ENCODE measurements at regions not wholly inside any gene's neighbourhood (a gene's known extent, or its start where the extent isn't known, plus 50 kb on each side); places are given as distances from the start of the nearest gene placed in this dataset.

DNA sequence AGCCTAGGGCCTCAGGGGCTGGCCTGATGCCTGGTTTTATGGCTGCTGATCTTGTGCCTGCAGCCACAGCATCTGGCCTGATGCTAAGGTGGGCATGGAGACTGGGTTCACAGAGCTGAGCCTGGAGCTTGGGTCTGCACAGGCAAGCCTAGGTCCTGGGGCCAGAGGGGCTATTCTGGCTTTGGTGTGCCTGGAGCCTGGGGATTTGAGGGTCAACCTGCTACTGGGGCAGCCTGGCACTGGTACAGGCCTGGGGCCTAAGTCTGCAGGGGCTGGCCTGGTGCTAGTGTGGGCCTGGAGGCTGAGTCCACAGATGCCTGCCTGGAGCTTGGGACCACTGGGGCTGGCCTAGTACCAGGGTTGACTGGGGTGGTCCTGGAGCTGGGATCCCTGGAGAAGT lies 481.8 kb upstream of the GHITM start:
- TF ChIP-seq, protein P1, sequence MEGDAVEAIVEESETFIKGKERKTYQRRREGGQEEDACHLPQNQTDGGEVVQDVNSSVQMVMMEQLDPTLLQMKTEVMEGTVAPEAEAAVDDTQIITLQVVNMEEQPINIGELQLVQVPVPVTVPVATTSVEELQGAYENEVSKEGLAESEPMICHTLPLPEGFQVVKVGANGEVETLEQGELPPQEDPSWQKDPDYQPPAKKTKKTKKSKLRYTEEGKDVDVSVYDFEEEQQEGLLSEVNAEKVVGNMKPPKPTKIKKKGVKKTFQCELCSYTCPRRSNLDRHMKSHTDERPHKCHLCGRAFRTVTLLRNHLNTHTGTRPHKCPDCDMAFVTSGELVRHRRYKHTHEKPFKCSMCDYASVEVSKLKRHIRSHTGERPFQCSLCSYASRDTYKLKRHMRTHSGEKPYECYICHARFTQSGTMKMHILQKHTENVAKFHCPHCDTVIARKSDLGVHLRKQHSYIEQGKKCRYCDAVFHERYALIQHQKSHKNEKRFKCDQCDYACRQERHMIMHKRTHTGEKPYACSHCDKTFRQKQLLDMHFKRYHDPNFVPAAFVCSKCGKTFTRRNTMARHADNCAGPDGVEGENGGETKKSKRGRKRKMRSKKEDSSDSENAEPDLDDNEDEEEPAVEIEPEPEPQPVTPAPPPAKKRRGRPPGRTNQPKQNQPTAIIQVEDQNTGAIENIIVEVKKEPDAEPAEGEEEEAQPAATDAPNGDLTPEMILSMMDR (IDR thresholded peaks at IDR 0.05), result no peak
- no peaks in the 10 kb centered on the region for H3K36me3 ChIP-seq
- no peaks in the 10 kb centered on the region for H3K4me1 ChIP-seq
- H3K9me3 ChIP-seq, result peaks cover 4 to 24% of the 10 kb centered on the region in 2 donors
- no peak overlapping the region for H3K4me3 ChIP-seq
- DNase-seq (ENCODE audit: low spot score), result no peak
- H3K27ac ChIP-seq, result no peak overlapping the region
- H3K27me3 ChIP-seq, result no peaks in the 10 kb centered on the region

DNA sequence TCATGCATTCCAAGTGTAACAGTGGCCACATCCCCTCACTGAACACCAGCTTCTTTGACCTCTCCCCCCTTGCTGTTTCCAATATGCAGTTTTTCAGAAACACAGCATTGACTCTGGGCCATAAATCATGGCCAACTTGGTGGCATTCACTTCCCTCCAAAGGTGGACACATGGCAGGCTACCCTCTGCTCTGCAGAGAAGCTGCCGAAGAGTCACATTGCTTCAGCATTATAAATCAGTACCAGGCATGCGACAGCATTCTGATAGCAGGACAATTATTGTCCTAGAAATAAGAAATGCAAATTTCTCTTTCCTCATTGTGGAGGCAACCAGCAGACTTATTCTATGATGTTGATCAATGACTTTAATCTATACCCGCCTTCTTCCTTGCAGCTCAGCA lies 475.4 kb upstream of the GHITM start:
- Histone ChIP-seq H3K27ac (no peak overlapping the region), H3K4me1 (no peaks in the 10 kb centered on the region), H3K27me3 (no peaks in the 10 kb centered on the region), H3K9me3 (no peaks in the 10 kb centered on the region), H3K36me3 (no peaks in the 10 kb centered on the region), H3K4me3 (no peak overlapping the region)
- TF ChIP-seq, protein P1 (IDR thresholded peaks at IDR 0.05), result no peak
- no peak for DNase-seq (ENCODE audit: low spot score)

DNA sequence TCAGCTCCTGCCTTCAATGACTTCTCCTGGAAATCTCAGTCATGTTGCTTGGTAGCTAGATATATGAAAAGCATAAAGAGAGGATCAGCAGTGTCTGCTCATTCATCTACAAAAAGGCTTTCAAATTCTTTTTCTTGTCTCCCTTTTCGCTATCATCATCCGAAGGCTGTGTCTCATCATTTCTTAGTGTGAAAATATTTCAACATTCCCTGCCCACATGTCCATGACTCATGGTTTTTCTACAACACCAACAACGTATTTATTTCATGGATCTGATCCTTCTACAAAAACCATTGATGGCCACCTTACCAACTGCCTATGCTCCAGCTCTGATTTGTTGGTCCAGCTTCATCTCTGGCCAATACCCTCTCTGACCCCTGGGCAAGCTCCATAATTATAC lies 472.5 kb upstream of the GHITM start:
- no peaks in the 10 kb centered on the region for H3K4me1 ChIP-seq
- no peaks in the 10 kb centered on the region for H3K9me3 ChIP-seq
- TF ChIP-seq, protein P1 (IDR thresholded peaks at IDR 0.05), result no peak
- no peak for DNase-seq (ENCODE audit: low spot score)
- H3K4me3 ChIP-seq, result no peak overlapping the region
- H3K27me3 ChIP-seq, result no peaks in the 10 kb centered on the region
- H3K27ac ChIP-seq, result no peak overlapping the region
- no peaks in the 10 kb centered on the region for H3K36me3 ChIP-seq

DNA sequence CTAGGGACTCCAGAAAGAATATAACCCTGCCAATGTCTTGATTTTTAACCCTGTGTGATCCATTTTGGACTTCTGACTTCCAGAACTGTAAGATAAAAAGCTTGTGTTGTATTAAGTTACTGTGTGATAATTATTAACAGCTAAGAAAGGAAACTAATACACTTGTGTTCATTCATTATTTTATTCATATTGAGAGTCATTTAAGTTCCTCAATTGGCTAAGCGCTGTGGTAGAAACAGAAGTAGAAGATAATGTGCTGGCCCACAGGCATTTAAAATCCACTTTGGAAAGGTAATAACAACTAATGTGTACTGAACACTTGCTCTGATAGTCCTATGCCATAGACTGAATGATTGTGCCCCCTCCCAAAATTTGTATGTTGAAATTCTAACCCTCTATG lies 471.7 kb upstream of the GHITM start:
- Histone ChIP-seq H3K4me3 (no peak overlapping the region), H3K27ac (no peak overlapping the region), H3K36me3 (no peaks in the 10 kb centered on the region), H3K27me3 (no peaks in the 10 kb centered on the region), H3K9me3 (no peaks in the 10 kb centered on the region), H3K4me1 (no peaks in the 10 kb centered on the region)
- TF ChIP-seq, protein P1 (IDR thresholded peaks at IDR 0.05), result no peak
- DNase-seq (ENCODE audit: low spot score), result no peak

DNA sequence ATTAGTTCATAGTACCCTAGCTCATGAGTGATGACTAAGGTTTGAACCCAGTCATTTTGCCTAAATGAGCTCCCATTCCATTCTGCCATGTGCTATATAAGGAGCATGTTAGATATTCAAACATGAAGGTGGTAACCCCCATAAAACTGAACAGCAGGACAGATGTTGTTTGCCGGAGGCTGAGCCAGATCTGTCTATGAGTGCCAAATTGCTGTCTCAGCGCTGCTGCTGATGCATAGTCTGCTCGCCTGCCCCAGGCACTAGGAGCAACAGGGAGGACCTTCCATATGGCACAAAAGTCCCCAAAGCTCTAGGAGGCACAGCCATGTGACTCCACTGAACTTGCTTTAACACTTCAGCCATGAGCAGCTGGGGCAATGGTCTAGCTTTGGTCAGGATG lies 466.0 kb upstream of the GHITM start:
- Histone ChIP-seq H3K27ac (no peak overlapping the region), H3K4me1 (no peaks in the 10 kb centered on the region), H3K36me3 (no peaks in the 10 kb centered on the region), H3K4me3 (no peak overlapping the region), H3K27me3 (no peaks in the 10 kb centered on the region), H3K9me3 (no peaks in the 10 kb centered on the region)
- TF ChIP-seq, protein P1 (IDR thresholded peaks at IDR 0.05), result no peak
- DNase-seq (ENCODE audit: low spot score), result no peak

DNA sequence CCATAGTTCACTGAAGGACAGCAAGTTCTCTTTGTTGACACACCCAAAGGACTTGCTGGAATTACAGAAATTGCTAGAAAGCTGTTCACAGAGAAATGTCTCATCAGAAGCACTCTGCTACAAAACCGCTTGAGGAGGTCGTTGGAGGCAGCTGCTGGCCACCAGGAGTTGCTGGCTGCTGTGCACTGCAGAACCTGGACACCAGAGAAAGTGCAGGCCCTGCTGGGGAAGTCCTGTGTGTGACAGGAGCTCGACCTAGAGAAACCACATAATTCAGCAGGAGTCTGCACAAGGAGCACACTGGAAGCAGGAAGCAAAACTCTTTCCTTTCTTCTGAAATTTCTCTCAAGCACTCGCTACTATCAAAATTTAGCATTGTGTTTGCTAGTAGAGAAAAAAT lies 461.5 kb upstream of the GHITM start:
- Histone ChIP-seq H3K4me1 (no peaks in the 10 kb centered on the region), H3K4me3 (no peak overlapping the region), H3K27me3 (no peaks in the 10 kb centered on the region), H3K9me3 (no peaks in the 10 kb centered on the region), H3K27ac (no peak overlapping the region), H3K36me3 (no peaks in the 10 kb centered on the region)
- TF ChIP-seq, protein P1 (IDR thresholded peaks at IDR 0.05), result no peak
- no peak for DNase-seq (ENCODE audit: low spot score)
